Kidney (tissue), 13 donors: ENCODE measurements at regions not wholly inside any gene's neighbourhood (a gene's known extent, or its start where the extent isn't known, plus 50 kb on each side); places are given as distances from the start of the nearest gene placed in this dataset.

Experiments
- DNase-seq, 5 donors: peaks; one replicate each; pipeline ENCODE4 v3.0.0-alpha.2; 2013 to 2020
- FAIRE-seq: peaks from 2 replicates; lab custom pipeline; 2012; peaks lifted over from hg19 to GRCh38; lab: Jason Lieb, UNC
- H3K27ac ChIP-seq, 2 donors: one replicate each; pipeline ENCODE4 v1.7.0; 2013; ENCODE audit warnings: low read depth in 2 of 2, low read length in 2 of 2, inconsistent platforms in 1 of 2
- H3K27me3 ChIP-seq: one replicate; pipeline ENCODE4 v1.7.1; 2013; ENCODE audit warnings: low read length, inconsistent platforms; ENCODE audit not compliant: control insufficient read depth, insufficient read depth
- H3K36me3 ChIP-seq, 3 donors: one replicate each; pipeline versions ENCODE4 v1.7.0 to v1.7.1; 2013; ENCODE audit warnings: low read length in 3 of 3, control low read depth in 1 of 3, inconsistent platforms in 1 of 3; ENCODE audit not compliant: insufficient read depth in 3 of 3, control insufficient read depth in 2 of 3
- H3K4me1 ChIP-seq, 3 donors: one replicate each; pipeline versions ENCODE4 v1.7.0 to v1.7.1; 2013; ENCODE audit warnings: low read length in 3 of 3, inconsistent platforms in 1 of 3, low read depth in 1 of 3; ENCODE audit not compliant: control insufficient read depth in 2 of 3, insufficient read depth in 2 of 3
- H3K4me3 ChIP-seq, 3 donors: one replicate each; pipeline versions ENCODE4 v1.7.0 to v1.8.1; 2013; ENCODE audit warnings: low read length in 3 of 3, control low read depth in 1 of 3, inconsistent platforms in 1 of 3
- H3K9ac ChIP-seq, 3 donors: one replicate each; pipeline versions ENCODE4 v1.7.0 to v1.7.1; 2013; ENCODE audit warnings: low read length in 3 of 3, control low read depth in 1 of 3, inconsistent platforms in 1 of 3
- H3K9me3 ChIP-seq, 3 donors: one replicate each; pipeline versions ENCODE4 v1.7.0 to v1.7.1; 2013; ENCODE audit warnings: low read length in 3 of 3, control low read depth in 1 of 3, inconsistent platforms in 1 of 3; ENCODE audit not compliant: control insufficient read depth in 2 of 3, insufficient read depth in 1 of 3
- intact Hi-C: fragments of 100-400 bp; cut with DNase I; formaldehyde crosslinking; loops from one replicate; pipeline ENCODE4 v1.11.1; 2022
- TF ChIP-seq, protein P1 (sequence below): IDR thresholded peaks from 3 replicates; pipeline ENCODE4 v1.5.1; 2012; ENCODE audit warnings: mild to moderate bottlenecking, moderate library complexity, borderline replicate concordance; ENCODE audit not compliant: insufficient read depth; ENCODE audit errors: extremely low read depth
- donor health status: control.
- donor health status: control.
- donor health status: control.
- donor health status: control.
- donor health status: control.
- donor health status: DM: yes; HTN: yes; CAD: no.
- donor health status: Normal renal cell carcinoma (clear cell type).

DNA sequence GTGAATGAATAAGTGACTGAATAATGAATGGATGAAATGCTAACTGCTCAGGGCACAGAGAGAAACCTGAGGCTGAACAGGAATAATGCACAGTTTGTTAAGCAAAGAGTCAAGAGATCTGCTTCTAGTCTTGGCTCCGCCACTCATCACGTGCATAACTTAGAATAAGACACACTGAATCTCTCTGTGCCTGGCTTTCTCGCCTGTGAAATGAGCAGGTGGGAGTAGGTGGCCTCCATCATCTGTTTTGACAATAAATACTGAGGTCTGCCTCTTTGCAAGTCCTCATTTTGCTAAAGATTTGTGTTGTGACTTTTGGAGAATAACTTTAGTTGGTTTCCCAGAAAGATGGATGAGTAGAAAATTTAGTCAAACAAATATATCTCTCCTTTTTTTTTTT is 318.0 kb downstream of the FBXW7 start:
- Histone ChIP-seq H3K27me3 (no peaks in the 10 kb centered on the region), H3K36me3 (no peaks in the 10 kb centered on the region), H3K27ac (no peak overlapping the region), H3K4me3 (no peak overlapping the region), H3K4me1 (peaks cover 0 to 2% (median 0%) of the 10 kb centered on the region in 3 donors), H3K9me3 (no peaks in the 10 kb centered on the region), H3K9ac (no peak overlapping the region)
- TF ChIP-seq, protein P1, sequence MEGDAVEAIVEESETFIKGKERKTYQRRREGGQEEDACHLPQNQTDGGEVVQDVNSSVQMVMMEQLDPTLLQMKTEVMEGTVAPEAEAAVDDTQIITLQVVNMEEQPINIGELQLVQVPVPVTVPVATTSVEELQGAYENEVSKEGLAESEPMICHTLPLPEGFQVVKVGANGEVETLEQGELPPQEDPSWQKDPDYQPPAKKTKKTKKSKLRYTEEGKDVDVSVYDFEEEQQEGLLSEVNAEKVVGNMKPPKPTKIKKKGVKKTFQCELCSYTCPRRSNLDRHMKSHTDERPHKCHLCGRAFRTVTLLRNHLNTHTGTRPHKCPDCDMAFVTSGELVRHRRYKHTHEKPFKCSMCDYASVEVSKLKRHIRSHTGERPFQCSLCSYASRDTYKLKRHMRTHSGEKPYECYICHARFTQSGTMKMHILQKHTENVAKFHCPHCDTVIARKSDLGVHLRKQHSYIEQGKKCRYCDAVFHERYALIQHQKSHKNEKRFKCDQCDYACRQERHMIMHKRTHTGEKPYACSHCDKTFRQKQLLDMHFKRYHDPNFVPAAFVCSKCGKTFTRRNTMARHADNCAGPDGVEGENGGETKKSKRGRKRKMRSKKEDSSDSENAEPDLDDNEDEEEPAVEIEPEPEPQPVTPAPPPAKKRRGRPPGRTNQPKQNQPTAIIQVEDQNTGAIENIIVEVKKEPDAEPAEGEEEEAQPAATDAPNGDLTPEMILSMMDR = no peak
- DNase-seq (no peak), FAIRE-seq (no peak)
- intact Hi-C loops = no loop called here

DNA sequence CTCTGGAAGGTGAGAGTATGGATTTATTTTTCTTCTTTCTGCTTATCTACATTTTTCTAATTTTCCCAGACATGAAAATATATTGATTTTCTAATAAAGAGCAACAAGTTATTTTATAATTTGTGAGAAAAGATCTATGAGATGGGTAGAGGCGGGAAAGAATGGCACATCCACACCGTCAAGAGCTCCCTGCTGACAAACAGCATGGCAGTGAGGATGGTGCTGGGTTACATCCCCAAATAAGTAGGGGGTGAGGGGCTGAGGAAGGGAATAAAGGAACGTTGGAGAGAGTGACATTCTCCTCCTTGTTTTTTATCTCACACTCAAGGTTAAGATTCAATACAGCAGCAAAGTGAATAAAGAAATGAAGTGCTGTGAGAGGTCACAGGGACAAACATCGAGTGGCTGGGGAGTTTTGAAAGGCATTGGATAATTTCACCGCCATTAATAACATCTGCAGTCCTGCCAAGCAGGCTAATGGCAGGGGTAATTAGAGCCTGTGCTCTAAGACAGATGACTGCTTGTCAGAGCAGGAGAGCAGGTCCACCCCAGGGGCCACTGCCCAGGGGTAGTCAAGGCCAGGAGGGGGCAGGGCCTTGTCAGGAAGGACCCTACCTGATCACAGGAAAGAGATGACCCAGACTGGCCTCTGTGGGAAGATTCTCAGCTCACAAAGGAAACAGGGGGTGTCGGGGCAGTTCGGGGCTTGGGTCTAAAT is 323.8 kb downstream of the FBXW7 start:
- no peak overlapping the region for H3K4me3 ChIP-seq
- H3K9ac ChIP-seq = no peak overlapping the region
- FAIRE-seq (no peak), DNase-seq (no peak)
- no peak overlapping the region for H3K27ac ChIP-seq
- H3K9me3 ChIP-seq = no peaks in the 10 kb centered on the region
- H3K27me3 ChIP-seq = no peaks in the 10 kb centered on the region
- intact Hi-C loops = no loop called here
- peaks cover 0 to 2% (median 0%) of the 10 kb centered on the region in 3 donors for H3K4me1 ChIP-seq
- no peaks in the 10 kb centered on the region for H3K36me3 ChIP-seq
- TF ChIP-seq, protein P1 = no peak

DNA sequence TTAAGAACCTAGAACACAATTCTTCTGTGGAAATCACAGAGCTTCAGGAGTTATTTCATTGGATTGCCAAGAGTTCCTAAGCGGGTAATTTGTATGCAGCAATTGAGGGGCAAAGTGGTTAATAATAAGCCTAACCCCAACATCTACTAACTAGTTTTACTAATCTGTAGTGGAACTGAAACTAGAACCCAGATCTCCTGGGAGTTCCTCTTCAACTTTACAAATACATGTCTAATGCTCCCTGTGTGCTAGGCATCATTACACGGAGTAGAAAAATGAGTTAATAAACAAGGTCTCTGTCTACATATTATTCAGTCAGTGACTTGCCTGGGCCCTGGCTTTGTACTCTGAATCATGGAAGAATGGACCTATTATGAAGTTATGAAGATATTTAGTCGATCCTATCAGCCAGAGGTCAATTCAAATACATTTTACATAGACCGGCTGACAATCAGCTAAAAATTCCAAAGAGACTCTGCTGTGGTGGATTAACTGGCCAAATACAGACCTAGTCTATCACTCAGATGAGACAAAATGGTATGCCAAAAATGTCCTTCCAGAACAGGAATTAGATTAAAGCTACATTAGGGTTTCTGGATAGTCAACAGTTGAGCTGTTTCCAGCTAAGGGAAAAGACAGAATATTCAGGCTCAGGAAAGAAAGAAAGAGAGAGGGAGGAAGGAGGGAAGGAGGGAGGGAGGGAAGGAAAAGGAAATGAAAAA is 326.0 kb downstream of the FBXW7 start:
- no peaks in the 10 kb centered on the region for H3K9me3 ChIP-seq
- no peak for FAIRE-seq
- no peak overlapping the region for H3K4me3 ChIP-seq

More for the DNA sequence above, 326.0 kb downstream of the FBXW7 start:
- Histone ChIP-seq H3K27me3 (no peaks in the 10 kb centered on the region), H3K4me1 (peaks cover 0 to 2% (median 0%) of the 10 kb centered on the region in 3 donors), H3K27ac (no peak overlapping the region), H3K36me3 (no peaks in the 10 kb centered on the region), H3K9ac (no peak overlapping the region)
- TF ChIP-seq, protein P1 = no peak
- intact Hi-C loops = no loop called here
- DNase-seq = no peak
